ENCODE measurements at regions not wholly inside any gene's neighbourhood (a gene's known extent, or its start where the extent isn't known, plus 50 kb on each side); places are given as distances from the start of the nearest gene placed in this dataset.

- no peaks in the 10 kb centered on the region for H3K27me3 Mint-ChIP-seq (ENCODE audit: insufficient read depth)
- intact Hi-C loops (cut with micrococcal nuclease): no loop called here
Measured at GRCh38 chr4:13980317-13981310, 353.1 kb upstream of the BOD1L1 start.

GRCh38 chr4:13981499-13981898, 354.0 kb upstream of the BOD1L1 start:
- Mint-ChIP-seq H3K27me3 (ENCODE audit: insufficient read depth) (no peaks in the 10 kb centered on the region), H3K36me3 (ENCODE audit: low read depth) (no peaks in the 10 kb centered on the region), H3K9me3 (no peaks in the 10 kb centered on the region), H3K4me1 (ENCODE audit: low read depth) (no peaks in the 10 kb centered on the region), H3K27ac (no peak overlapping the region), H3K4me3 (no peak overlapping the region)
- no peak for DNase-seq (ENCODE audit: low spot score)
- intact Hi-C loops (cut with micrococcal nuclease): no loop called here

More at GRCh38 chr4:13980317-13981310, 353.1 kb upstream of the BOD1L1 start:
- no peaks in the 10 kb centered on the region for H3K9me3 Mint-ChIP-seq
- no peak overlapping the region for H3K4me3 Mint-ChIP-seq
- H3K36me3 Mint-ChIP-seq (ENCODE audit: low read depth): no peaks in the 10 kb centered on the region
- H3K4me1 Mint-ChIP-seq (ENCODE audit: low read depth): no peaks in the 10 kb centered on the region
- DNase-seq (ENCODE audit: low spot score): no peak
- H3K27ac Mint-ChIP-seq: no peak overlapping the region

- H3K27ac Mint-ChIP-seq: no peak overlapping the region
- no peaks in the 10 kb centered on the region for H3K4me1 Mint-ChIP-seq (ENCODE audit: low read depth)
- no peaks in the 10 kb centered on the region for H3K36me3 Mint-ChIP-seq (ENCODE audit: low read depth)
- no peaks in the 10 kb centered on the region for H3K9me3 Mint-ChIP-seq
- intact Hi-C loops (cut with micrococcal nuclease): no loop called here
- H3K27me3 Mint-ChIP-seq (ENCODE audit: insufficient read depth): no peaks in the 10 kb centered on the region
- H3K4me3 Mint-ChIP-seq: no peak overlapping the region
- DNase-seq (ENCODE audit: low spot score): no peak
Measured at GRCh38 chr4:13982010-13982409, 354.5 kb upstream of the BOD1L1 start.

- no peak for DNase-seq (ENCODE audit: low spot score)
- intact Hi-C loops (cut with micrococcal nuclease): no loop called here
- Mint-ChIP-seq H3K27ac (no peak overlapping the region), H3K4me1 (ENCODE audit: low read depth) (no peaks in the 10 kb centered on the region), H3K27me3 (ENCODE audit: insufficient read depth) (no peaks in the 10 kb centered on the region), H3K9me3 (no peaks in the 10 kb centered on the region), H3K4me3 (no peak overlapping the region), H3K36me3 (ENCODE audit: low read depth) (no peaks in the 10 kb centered on the region)
Measured at GRCh38 chr4:13983189-13983790, 355.8 kb upstream of the BOD1L1 start.

- intact Hi-C loops (cut with micrococcal nuclease): no loop called here
- H3K4me3 Mint-ChIP-seq: no peak overlapping the region
- no peaks in the 10 kb centered on the region for H3K9me3 Mint-ChIP-seq
- DNase-seq (ENCODE audit: low spot score): no peak
- no peak overlapping the region for H3K27ac Mint-ChIP-seq
- H3K36me3 Mint-ChIP-seq (ENCODE audit: low read depth): no peaks in the 10 kb centered on the region
- no peaks in the 10 kb centered on the region for H3K4me1 Mint-ChIP-seq (ENCODE audit: low read depth)
- H3K27me3 Mint-ChIP-seq (ENCODE audit: insufficient read depth): no peaks in the 10 kb centered on the region
Measured at GRCh38 chr4:13984991-13985800, 357.7 kb upstream of the BOD1L1 start.

GRCh38 chr4:13985837-13986236, 358.3 kb upstream of the BOD1L1 start:
- intact Hi-C loops (cut with micrococcal nuclease): no loop called here
- H3K36me3 Mint-ChIP-seq (ENCODE audit: low read depth): no peaks in the 10 kb centered on the region
- H3K9me3 Mint-ChIP-seq: no peaks in the 10 kb centered on the region

GRCh38 chr4:13986548-13986947, 359.0 kb upstream of the BOD1L1 start:
- Mint-ChIP-seq H3K4me1 (ENCODE audit: low read depth) (no peaks in the 10 kb centered on the region), H3K36me3 (ENCODE audit: low read depth) (no peaks in the 10 kb centered on the region), H3K9me3 (no peaks in the 10 kb centered on the region), H3K27me3 (ENCODE audit: insufficient read depth) (peaks cover 2% of the 10 kb centered on the region), H3K4me3 (no peak overlapping the region), H3K27ac (no peak overlapping the region)
- intact Hi-C loops (cut with micrococcal nuclease): no loop called here
- DNase-seq (ENCODE audit: low spot score): no peak

More at GRCh38 chr4:13985837-13986236, 358.3 kb upstream of the BOD1L1 start:
- H3K4me1 Mint-ChIP-seq (ENCODE audit: low read depth): no peaks in the 10 kb centered on the region
- H3K27me3 Mint-ChIP-seq (ENCODE audit: insufficient read depth): peaks cover 2% of the 10 kb centered on the region
- no peak overlapping the region for H3K27ac Mint-ChIP-seq
- DNase-seq (ENCODE audit: low spot score): no peak
- H3K4me3 Mint-ChIP-seq: no peak overlapping the region

- peaks cover 2% of the 10 kb centered on the region for H3K27me3 Mint-ChIP-seq (ENCODE audit: insufficient read depth)
- H3K9me3 Mint-ChIP-seq: no peaks in the 10 kb centered on the region
- no peak for DNase-seq (ENCODE audit: low spot score)
- intact Hi-C loops (cut with micrococcal nuclease): no loop called here
- no peaks in the 10 kb centered on the region for H3K4me1 Mint-ChIP-seq (ENCODE audit: low read depth)
- no peak overlapping the region for H3K27ac Mint-ChIP-seq
- H3K4me3 Mint-ChIP-seq: no peak overlapping the region
- no peaks in the 10 kb centered on the region for H3K36me3 Mint-ChIP-seq (ENCODE audit: low read depth)
Measured at GRCh38 chr4:13988353-13989305, 361.1 kb upstream of the BOD1L1 start.

- intact Hi-C loops (cut with micrococcal nuclease): no loop called here
- Mint-ChIP-seq H3K4me1 (ENCODE audit: low read depth) (no peaks in the 10 kb centered on the region), H3K36me3 (ENCODE audit: low read depth) (no peaks in the 10 kb centered on the region), H3K4me3 (no peak overlapping the region), H3K9me3 (no peaks in the 10 kb centered on the region), H3K27ac (no peak overlapping the region), H3K27me3 (ENCODE audit: insufficient read depth) (peaks cover 2% of the 10 kb centered on the region)
- no peak for DNase-seq (ENCODE audit: low spot score)
Measured at GRCh38 chr4:13989501-13989900, 362.0 kb upstream of the BOD1L1 start.

GRCh38 chr4:13990596-13991589, 363.4 kb upstream of the BOD1L1 start:
- no peaks in the 10 kb centered on the region for H3K36me3 Mint-ChIP-seq (ENCODE audit: low read depth)
- intact Hi-C loops (cut with micrococcal nuclease): no loop called here
- H3K4me3 Mint-ChIP-seq: no peak overlapping the region

GRCh38 chr4:13992041-13992440, 364.5 kb upstream of the BOD1L1 start:
- H3K4me3 Mint-ChIP-seq: no peak overlapping the region
- no peaks in the 10 kb centered on the region for H3K9me3 Mint-ChIP-seq
- intact Hi-C loops (cut with micrococcal nuclease): no loop called here
- no peaks in the 10 kb centered on the region for H3K4me1 Mint-ChIP-seq (ENCODE audit: low read depth)
- no peak for DNase-seq (ENCODE audit: low spot score)
- H3K27ac Mint-ChIP-seq: no peak overlapping the region
- peaks cover 2% of the 10 kb centered on the region for H3K27me3 Mint-ChIP-seq (ENCODE audit: insufficient read depth)
- H3K36me3 Mint-ChIP-seq (ENCODE audit: low read depth): no peaks in the 10 kb centered on the region

More at GRCh38 chr4:13990596-13991589, 363.4 kb upstream of the BOD1L1 start:
- Mint-ChIP-seq H3K4me1 (ENCODE audit: low read depth) (no peaks in the 10 kb centered on the region), H3K9me3 (no peaks in the 10 kb centered on the region), H3K27me3 (ENCODE audit: insufficient read depth) (peaks cover 2% of the 10 kb centered on the region), H3K27ac (no peak overlapping the region)
- no peak for DNase-seq (ENCODE audit: low spot score)

All from activated T-helper 1 cell treated with anti-CD3 and anti-CD28 coated beads, Interleukin-12 subunit alpha, Interleukin-12 subunit beta, Interleukin-2, Interleukin-4 antibody, amounts not matched to agents 30 ng/mL and 10 ng/mL and 1 ng/mL, durations not matched to agents 14 hours and 24 hours and 36 hours (primary cell).